H9 (cell line): ENCODE measurements at regions not wholly inside any gene's neighbourhood (a gene's known extent, or its start where the extent isn't known, plus 50 kb on each side); places are given as distances from the start of the nearest gene placed in this dataset.

Source experiments
- DNase-seq: peaks from one replicate; pipeline ENCODE4 v3.0.0-alpha.2; 2017
- H2AFZ ChIP-seq: one replicate; pipeline ENCODE4 v1.6.1; 2013; ENCODE audit warnings: mild to moderate bottlenecking, low read length, control low read depth, moderate library complexity
- H2AK5ac ChIP-seq: 2 replicates; pipeline ENCODE4 v1.6.1; 2013; ENCODE audit warnings: low read length, control low read depth, mixed read lengths; ENCODE audit not compliant: insufficient read length
- H2BK120ac ChIP-seq: one replicate; pipeline ENCODE4 v1.6.1; 2013; ENCODE audit warnings: low read depth, mild to moderate bottlenecking, low read length, control low read depth, inconsistent platforms; ENCODE audit not compliant: poor library complexity, severe bottlenecking
- H2BK12ac ChIP-seq: 2 replicates; pipeline ENCODE4 v1.6.1; 2013; ENCODE audit warnings: low read length, control low read depth, mixed read lengths, low read depth; ENCODE audit not compliant: insufficient read length
- H2BK15ac ChIP-seq: 2 replicates; pipeline ENCODE4 v1.6.1; 2013; ENCODE audit warnings: low read depth, low read length, control low read depth
- H2BK20ac ChIP-seq: one replicate; pipeline ENCODE4 v1.6.1; 2013; ENCODE audit warnings: low read depth, mild to moderate bottlenecking, low read length, control low read depth, inconsistent platforms; ENCODE audit not compliant: poor library complexity, severe bottlenecking
- H2BK5ac ChIP-seq: 2 replicates; pipeline ENCODE4 v1.6.1; 2013; ENCODE audit warnings: low read length, control low read depth, mixed read lengths; ENCODE audit not compliant: insufficient read length
- H3K14ac ChIP-seq: 2 replicates; pipeline ENCODE4 v1.6.1; 2013; ENCODE audit warnings: low read length, control low read depth; ENCODE audit not compliant: insufficient read depth
- H3K18ac ChIP-seq: 2 replicates; pipeline ENCODE4 v1.6.1; 2013; ENCODE audit warnings: low read depth, mild to moderate bottlenecking, mixed read lengths, low read length, control low read depth; ENCODE audit not compliant: insufficient read length
- H3K23ac ChIP-seq: 2 replicates; pipeline ENCODE4 v1.6.1; 2013; ENCODE audit warnings: low read length, control low read depth, mixed read lengths, low read depth; ENCODE audit not compliant: insufficient read length
- H3K23me2 ChIP-seq: 2 replicates; pipeline ENCODE4 v1.6.1; 2013; ENCODE audit warnings: low read depth, mild to moderate bottlenecking, mixed read lengths, low read length, control low read depth; ENCODE audit not compliant: insufficient read length, poor library complexity, severe bottlenecking
- H3K27ac ChIP-seq: 2 replicates; pipeline ENCODE4 v1.5.1; 2013; ENCODE audit warnings: low read length, control low read depth, mixed read lengths, low read depth; ENCODE audit not compliant: insufficient read length
- H3K27me3 ChIP-seq: 2 replicates; pipeline ENCODE4 v1.6.1; 2013; ENCODE audit warnings: low read length, control low read depth, inconsistent platforms; ENCODE audit not compliant: insufficient read depth
- H3K4ac ChIP-seq: 2 replicates; pipeline ENCODE4 v1.6.1; 2013; ENCODE audit warnings: low read depth, mild to moderate bottlenecking, control low read depth, inconsistent platforms, low read length, moderate library complexity
- H3K4me1 ChIP-seq: 2 replicates; pipeline ENCODE4 v1.6.1; 2013; ENCODE audit warnings: low read length, control low read depth, inconsistent platforms; ENCODE audit not compliant: insufficient read depth
- H3K4me2 ChIP-seq: 2 replicates; pipeline ENCODE4 v1.6.1; 2013; ENCODE audit warnings: low read length, control low read depth, mixed read lengths; ENCODE audit not compliant: insufficient read length, insufficient read depth
- H3K56ac ChIP-seq: 2 replicates; pipeline ENCODE4 v1.6.1; 2013; ENCODE audit warnings: low read depth, mild to moderate bottlenecking, mixed read lengths, low read length, control low read depth; ENCODE audit not compliant: insufficient read length
- H3K79me1 ChIP-seq: 2 replicates; pipeline ENCODE4 v1.6.1; 2013; ENCODE audit warnings: low read depth, mild to moderate bottlenecking, moderate library complexity, low read length, control low read depth, inconsistent platforms; ENCODE audit not compliant: insufficient read depth, poor library complexity, severe bottlenecking
- H3K79me2 ChIP-seq: 2 replicates; pipeline ENCODE4 v1.6.1; 2013; ENCODE audit warnings: low read length, control low read depth, inconsistent platforms; ENCODE audit not compliant: insufficient read depth
- H3K9ac ChIP-seq: 2 replicates; pipeline ENCODE4 v1.6.1; 2013; ENCODE audit warnings: low read length, control low read depth, mixed read lengths; ENCODE audit not compliant: insufficient read length; ENCODE audit errors: extremely low read depth
- H3K9me3 ChIP-seq: one replicate; pipeline ENCODE4 v1.6.1; 2013; ENCODE audit warnings: low read depth, low read length, inconsistent platforms; ENCODE audit not compliant: control insufficient read depth
- H3T11ph ChIP-seq: one replicate; pipeline ENCODE4 v1.6.1; 2013; ENCODE audit warnings: mild to moderate bottlenecking, low read length, control low read depth, inconsistent platforms
- H4K20me1 ChIP-seq: one replicate; pipeline ENCODE4 v1.6.1; 2013; ENCODE audit not compliant: control insufficient read depth, insufficient read length, insufficient read depth
- H4K5ac ChIP-seq: 2 replicates; pipeline ENCODE4 v1.6.1; 2013; ENCODE audit warnings: low read depth, mild to moderate bottlenecking, mixed read lengths, low read length, control low read depth; ENCODE audit not compliant: insufficient read length
- H4K8ac ChIP-seq: replicated peaks from 2 replicates; pipeline ENCODE4 v1.6.1; 2013; ENCODE audit warnings: low read length, control low read depth, mixed read lengths, low read depth; ENCODE audit not compliant: insufficient read length
- H4K91ac ChIP-seq: 2 replicates; pipeline ENCODE4 v1.6.1; 2013; ENCODE audit warnings: low read depth, mild to moderate bottlenecking, moderate library complexity, mixed read lengths, low read length, control low read depth; ENCODE audit not compliant: insufficient read length
- H3K27ac Mint-ChIP-seq, 3 experiments: 2 replicates in 2 of 3; 3 replicates in 1 of 3; pipeline ENCODE4 v1.8.0; 2020 to 2021; ENCODE audit warnings: mixed read lengths in 3 of 3, mild to moderate bottlenecking in 1 of 3, moderate library complexity in 1 of 3
- H3K27me3 Mint-ChIP-seq: 2 replicates; pipeline ENCODE4 v1.8.0; 2021; ENCODE audit warnings: low read depth, mild to moderate bottlenecking, moderate library complexity, mixed read lengths
- H3K36me3 Mint-ChIP-seq, 3 experiments: 2 replicates in 2 of 3; 3 replicates in 1 of 3; pipeline ENCODE4 v1.8.0; 2020 to 2021; ENCODE audit warnings: low read depth in 3 of 3, mixed read lengths in 3 of 3; ENCODE audit not compliant: insufficient read depth in 1 of 3
- H3K4me1 Mint-ChIP-seq, 2 experiments: 2 replicates each; pipeline ENCODE4 v1.8.0; 2020; ENCODE audit warnings: mixed read lengths in 2 of 2
- H3K4me3 Mint-ChIP-seq, 2 experiments: 2 replicates in 1 of 2; 3 replicates in 1 of 2; pipeline ENCODE4 v1.8.0; 2020 to 2021; ENCODE audit warnings: mild to moderate bottlenecking in 2 of 2, mixed read lengths in 2 of 2, moderate library complexity in 1 of 2
- H3K9me3 Mint-ChIP-seq, 2 experiments: 2 replicates in 1 of 2; 3 replicates in 1 of 2; pipeline ENCODE4 v1.8.0; 2020; ENCODE audit warnings: mild to moderate bottlenecking in 2 of 2, mixed read lengths in 2 of 2, moderate library complexity in 1 of 2
- WGBS: extraction: QIAGEN DNeasy Blood & Tissue Kit; methylation state at CpG from one replicate; pipeline ENCODE4 v1.1.7; 2013; ENCODE audit warnings: missing lambda C conversion rate, low lambda C conversion rate, mixed read lengths; ENCODE audit not compliant: insufficient read length; ENCODE audit errors: extremely low coverage; 5-methylcytosine and 5-hydroxymethylcytosine counted together
- TF ChIP-seq, protein P1 (sequence below): fragments of 200-600 bp; sonication (generic); conservative IDR thresholded peaks from 3 replicates; pipeline ENCODE4 v1.8.0; 2021; ENCODE audit warnings: antibody characterized with exemption, mild to moderate bottlenecking

DNA sequence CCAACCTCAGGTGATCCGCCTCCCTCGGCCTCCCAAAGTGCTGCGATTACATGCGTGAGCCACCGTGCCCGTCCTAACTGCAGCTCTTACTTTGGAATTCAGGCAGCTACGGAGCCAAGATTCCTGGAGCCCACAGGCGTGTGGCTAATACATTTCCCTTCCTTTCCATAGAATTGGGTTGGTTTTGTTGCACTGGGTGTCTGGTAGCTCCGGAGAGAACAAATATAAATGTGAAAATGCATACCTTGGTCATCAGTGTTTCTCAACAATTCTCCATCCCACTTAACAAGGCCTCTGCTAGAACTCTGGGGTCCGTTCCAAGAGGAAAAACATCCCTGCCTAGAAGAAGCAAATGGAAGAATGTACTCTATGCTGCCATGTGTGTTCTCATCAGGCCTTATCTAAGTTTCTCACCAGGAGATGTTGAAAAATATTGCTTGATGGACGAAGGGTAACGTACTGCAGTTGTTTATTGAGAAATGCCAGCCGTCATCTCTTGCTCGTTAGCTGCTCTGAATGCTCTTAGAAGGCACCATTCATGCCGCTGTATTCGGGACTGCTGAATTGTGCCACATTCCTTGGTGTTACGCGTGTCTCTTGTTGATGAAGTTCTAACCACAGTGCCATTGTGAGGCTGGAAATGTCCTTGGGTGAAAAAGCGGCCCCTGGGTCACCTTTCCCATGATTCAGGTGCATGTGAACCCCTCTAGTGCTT, 50.5 kb upstream of the CD99 start:
- H3K9me3 Mint-ChIP-seq: no peaks in the 10 kb centered on the region
- 0 out of 2 replicates have a peak, but pooled peaks cover 1% of the 10 kb centered on the region for H3K79me2 ChIP-seq
- no peak for DNase-seq
- H3K4me1 Mint-ChIP-seq: peaks cover 8 to 10% of the 10 kb centered on the region in 2 experiments
- peaks cover 23 to 50% (median 39%) of the 10 kb centered on the region in 3 experiments for H3K36me3 Mint-ChIP-seq
- no peak overlapping the region for H4K5ac ChIP-seq
- H3K9me3 ChIP-seq: no peaks in the 10 kb centered on the region
- no peaks in the 10 kb centered on the region for H3K23me2 ChIP-seq
- no peak overlapping the region for H3K27ac ChIP-seq
- no peak overlapping the region for H2BK5ac ChIP-seq
- H3K79me1 ChIP-seq: no peaks in the 10 kb centered on the region
- no peak overlapping the region for H2BK12ac ChIP-seq
- no peak overlapping the region for H3T11ph ChIP-seq
- no peak overlapping the region for H2BK20ac ChIP-seq
- H2BK15ac ChIP-seq: no peak overlapping the region
- no peak overlapping the region for H3K14ac ChIP-seq
- no peak overlapping the region for H3K18ac ChIP-seq
- no peak overlapping the region for H2BK120ac ChIP-seq
- H4K91ac ChIP-seq: no peak overlapping the region
- TF ChIP-seq, protein P1, sequence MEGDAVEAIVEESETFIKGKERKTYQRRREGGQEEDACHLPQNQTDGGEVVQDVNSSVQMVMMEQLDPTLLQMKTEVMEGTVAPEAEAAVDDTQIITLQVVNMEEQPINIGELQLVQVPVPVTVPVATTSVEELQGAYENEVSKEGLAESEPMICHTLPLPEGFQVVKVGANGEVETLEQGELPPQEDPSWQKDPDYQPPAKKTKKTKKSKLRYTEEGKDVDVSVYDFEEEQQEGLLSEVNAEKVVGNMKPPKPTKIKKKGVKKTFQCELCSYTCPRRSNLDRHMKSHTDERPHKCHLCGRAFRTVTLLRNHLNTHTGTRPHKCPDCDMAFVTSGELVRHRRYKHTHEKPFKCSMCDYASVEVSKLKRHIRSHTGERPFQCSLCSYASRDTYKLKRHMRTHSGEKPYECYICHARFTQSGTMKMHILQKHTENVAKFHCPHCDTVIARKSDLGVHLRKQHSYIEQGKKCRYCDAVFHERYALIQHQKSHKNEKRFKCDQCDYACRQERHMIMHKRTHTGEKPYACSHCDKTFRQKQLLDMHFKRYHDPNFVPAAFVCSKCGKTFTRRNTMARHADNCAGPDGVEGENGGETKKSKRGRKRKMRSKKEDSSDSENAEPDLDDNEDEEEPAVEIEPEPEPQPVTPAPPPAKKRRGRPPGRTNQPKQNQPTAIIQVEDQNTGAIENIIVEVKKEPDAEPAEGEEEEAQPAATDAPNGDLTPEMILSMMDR: no peak
- H3K27ac Mint-ChIP-seq: peak overlapping the region in 1 of 3 experiments; percentile 91; a peak in 1 of 7 replicates
- H3K4me2 ChIP-seq: no peak overlapping the region
- no peaks in the 10 kb centered on the region for H3K4me1 ChIP-seq
- no peaks in the 10 kb centered on the region for H3K27me3 Mint-ChIP-seq
- no peak overlapping the region for H4K8ac ChIP-seq
- WGBS: no CpG with 5 or more reads among the region's 19 CpGs
- no peak overlapping the region for H3K4me3 Mint-ChIP-seq
- H3K23ac ChIP-seq: no peak overlapping the region
- H4K20me1 ChIP-seq: no peaks in the 10 kb centered on the region
- no peaks in the 10 kb centered on the region for H3K27me3 ChIP-seq
- no peak overlapping the region for H2AFZ ChIP-seq
- no peak overlapping the region for H3K4ac ChIP-seq
- no peak overlapping the region for H3K9ac ChIP-seq
- H2AK5ac ChIP-seq: no peak overlapping the region
- H3K56ac ChIP-seq: no peak overlapping the region
